T-helper 2 cell (primary cell): ENCODE measurements at regions not wholly inside any gene's neighbourhood (a gene's known extent, or its start where the extent isn't known, plus 50 kb on each side); places are given as distances from the start of the nearest gene placed in this dataset.

Source experiments
- DNase-seq, 5 experiments: peaks; one replicate each; pipeline versions ENCODE4 v3.0.0 to v3.0.0-alpha.2; 2012 to 2022

DNA sequence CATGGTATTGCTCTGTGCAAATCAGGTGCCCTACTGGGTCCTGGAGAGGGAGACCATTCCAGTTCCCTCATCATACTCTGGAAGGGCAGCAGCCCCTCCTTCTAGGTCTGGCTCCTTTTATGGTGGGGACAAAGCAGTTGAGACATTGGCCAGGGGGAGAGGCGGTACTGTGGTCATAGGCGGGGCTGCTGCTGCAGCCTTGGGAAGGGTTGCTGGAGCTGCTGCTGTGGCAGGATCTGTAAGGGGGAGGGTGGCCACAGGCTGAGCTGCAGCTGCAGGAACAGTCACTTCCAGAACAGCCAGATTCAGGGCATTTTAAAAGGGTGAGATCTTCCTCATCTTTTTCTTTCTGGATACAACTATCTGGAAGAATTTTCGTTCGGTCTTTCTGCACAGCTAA is 233.0 kb upstream of the SGCD start:
- no peak for DNase-seq

DNA sequence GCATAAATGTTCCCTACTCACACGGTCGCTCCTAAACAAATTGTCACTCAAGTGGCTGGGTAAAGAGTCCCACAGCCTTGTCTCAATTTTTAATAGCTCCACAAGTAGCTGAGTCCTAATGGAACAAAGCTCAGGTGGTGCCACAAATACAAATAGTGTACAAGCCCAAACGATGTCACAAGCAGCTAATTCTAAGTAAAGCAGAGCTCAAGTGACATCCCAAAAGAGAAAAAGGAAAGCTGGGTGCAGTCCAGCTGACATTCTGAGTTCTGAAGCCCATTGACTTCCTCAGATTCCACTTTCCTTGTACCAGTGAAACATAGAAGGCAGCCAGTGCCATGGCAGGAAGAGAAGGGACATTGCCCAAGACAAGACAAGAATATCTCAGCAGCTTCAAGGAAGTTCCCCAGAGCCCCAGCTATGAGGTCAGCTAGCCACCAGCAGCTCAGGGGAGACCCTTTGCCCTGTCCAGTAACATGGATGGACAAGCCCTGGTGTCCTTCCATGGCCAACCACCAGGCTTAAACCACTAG is 231.2 kb upstream of the SGCD start:
- DNase-seq, result no peak

DNA sequence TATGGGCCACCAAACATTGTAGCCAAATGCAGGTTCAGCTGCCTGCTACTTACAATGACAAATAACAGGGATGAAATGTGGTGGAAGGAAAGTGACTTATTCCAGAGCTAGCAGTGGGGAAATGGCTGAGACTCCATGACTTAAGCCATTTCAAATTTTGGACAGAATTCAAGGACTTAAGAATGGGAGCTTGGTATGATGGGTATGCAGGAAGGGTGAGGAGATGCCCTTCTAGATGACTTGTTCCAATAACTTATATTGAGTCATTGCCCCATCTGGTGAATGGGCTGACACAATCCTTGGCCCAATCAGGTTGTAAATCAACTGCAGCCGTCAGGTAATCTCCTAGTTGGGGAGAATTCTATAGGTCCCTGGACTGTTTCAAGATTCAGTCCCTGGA is 230.7 kb upstream of the SGCD start:
- DNase-seq, result no peak

DNA sequence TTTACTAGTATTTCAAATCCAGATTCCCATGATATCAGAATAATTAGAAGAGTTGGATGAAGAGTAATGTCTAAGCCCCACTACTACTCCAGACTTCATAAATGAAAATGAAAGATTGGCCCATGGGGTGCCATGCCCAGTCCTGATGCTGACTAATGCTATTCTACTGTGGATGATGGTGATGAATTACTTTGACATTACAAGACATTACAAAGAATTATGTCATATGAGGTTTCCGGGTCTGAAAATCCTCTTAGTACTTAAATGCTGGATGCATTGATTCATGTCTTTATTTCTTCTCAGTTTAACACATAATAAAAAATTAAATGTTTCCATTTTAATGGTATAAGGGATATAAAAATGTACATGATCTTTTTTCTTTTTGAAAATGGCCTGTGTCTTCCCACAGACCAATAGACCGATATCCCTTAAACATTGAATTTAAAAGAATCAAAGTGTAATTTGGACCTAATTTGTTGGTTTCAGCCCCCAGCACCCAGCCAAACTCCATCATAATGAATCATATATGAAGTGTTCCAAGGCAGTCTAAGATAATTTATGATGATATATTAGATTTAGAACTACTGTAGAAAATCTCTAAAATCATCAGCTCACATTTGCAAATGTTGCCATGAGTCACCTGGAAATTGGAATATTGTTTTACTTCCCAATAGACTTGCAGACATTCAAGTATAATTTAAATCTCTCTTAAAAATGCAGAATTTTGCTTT is 223.6 kb upstream of the SGCD start:
- DNase-seq, result no peak

DNA sequence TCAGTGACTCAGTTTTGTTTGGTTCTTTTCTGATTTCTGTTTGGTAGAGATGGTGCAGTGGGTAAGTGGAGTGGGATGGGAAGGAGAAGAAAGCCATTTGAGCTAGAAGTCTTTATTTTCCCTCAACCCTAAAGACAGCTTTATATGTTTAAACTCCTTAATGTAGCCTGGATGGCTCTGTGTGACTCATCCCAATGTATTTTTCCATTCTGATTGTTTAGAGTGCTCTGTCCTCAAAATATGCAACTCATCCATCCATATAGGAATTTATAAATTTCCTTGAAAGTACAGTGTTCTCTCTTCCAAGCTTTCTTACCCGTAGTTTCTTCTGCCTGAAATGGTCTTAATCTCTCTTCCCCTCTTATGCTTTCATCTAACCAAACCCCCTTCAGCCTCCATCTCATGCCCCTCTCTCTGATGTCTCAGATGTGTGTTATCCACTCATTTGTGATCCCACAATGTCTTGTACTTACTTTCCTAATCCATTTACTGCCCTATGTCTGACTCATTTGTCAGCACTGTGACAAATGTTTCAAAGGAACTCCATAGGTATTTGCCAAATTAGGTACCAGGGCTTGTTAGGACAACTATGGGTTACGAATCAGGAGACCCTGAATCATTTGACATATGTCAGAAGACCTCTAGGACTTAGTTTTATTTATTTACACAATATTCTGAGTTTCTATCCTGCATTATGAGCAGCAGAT is 217.5 kb upstream of the SGCD start:
- DNase-seq, result no peak

DNA sequence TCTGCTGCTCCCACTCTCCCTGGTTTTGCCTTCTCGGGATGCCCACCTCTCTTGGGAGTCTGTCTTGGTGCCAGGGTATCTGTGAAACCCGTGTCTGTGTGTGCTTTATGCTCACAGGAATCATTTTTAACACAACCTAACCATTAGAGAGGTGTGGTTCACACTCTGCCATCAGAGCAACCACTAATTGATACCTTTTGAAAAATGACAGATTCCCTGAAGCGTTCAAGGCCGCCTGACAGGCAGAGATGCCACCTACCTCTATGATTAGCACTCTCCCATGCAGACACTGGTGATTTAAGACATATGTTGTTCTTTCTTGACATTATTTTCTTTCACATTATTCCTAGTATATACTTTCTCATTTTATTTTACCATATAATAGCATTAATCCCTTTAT is 207.3 kb upstream of the SGCD start:
- no peak for DNase-seq

DNA sequence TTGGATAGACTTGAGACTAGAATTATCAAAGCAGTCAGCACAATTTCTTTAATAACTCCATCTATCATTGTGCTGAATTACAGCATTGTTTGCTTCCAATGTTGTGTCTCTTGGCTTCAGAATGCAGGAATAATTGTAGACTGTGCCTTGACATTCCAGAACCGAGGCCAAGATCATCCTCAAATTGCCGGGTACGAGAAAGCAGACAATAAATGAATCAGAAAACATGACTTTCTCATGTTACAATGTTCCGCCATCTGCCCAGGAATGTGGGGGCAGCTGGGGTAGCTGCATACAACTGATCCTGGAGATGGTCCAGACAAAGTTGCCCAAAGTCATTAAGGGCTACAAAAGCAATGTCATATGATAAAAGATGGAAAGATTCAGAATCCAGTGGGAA is 206.2 kb upstream of the SGCD start:
- DNase-seq, result no peak

DNA sequence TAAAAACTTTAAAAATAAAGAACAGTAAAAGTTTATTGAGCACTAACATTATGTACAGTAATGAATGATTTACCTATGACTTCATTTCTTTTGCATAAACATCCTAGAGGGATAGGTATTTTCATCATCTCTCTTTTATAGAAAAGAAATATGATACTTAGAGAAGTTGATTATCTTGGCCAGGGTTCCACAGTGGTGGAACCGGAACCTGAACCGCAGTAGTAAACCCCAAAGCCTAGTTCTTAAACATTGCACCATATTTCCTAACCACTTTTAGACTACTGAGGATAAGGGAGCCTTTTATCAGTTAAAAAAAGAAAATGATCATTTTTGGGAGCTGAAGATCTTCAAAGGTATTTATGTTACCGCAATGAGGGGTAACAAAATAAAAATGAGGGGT is 205.7 kb upstream of the SGCD start:
- no peak for DNase-seq

DNA sequence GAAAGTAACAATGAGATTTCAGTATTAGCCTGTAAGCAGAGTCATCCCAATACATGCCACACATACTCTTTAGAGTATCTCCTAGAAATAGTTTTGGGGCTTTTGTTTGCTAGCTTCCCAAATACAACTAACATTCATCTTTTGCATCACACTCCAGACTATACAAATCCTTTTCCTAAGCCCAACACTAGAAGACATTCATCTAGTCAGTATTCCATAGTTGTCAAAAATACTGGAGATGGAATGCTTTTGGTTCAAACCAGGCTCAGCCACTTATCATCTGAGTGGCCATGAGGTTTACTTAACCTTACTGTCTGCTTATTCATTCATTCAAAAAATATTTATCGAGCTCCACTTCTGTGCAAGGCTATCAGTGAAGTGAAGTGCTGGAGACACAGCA is 205.1 kb upstream of the SGCD start:
- no peak for DNase-seq

DNA sequence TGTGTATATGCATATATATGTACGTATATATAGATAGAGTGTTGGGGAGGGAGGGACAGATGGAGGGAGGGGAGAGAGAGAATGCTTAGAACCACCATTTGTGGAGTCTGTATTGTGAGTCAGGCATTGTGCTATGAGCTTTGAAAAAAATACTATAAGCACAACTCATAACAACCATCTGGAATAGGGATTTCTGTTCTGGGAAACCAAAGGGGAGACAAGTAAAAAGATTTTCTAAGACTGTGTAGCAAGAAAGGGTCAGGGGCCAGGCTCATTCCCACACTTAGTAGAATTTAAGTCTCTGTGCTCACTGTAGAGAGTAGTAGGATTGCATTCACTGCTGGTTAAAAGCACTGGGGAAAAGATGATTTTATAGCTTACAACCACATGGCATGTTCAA is 202.3 kb upstream of the SGCD start:
- DNase-seq, result no peak

DNA sequence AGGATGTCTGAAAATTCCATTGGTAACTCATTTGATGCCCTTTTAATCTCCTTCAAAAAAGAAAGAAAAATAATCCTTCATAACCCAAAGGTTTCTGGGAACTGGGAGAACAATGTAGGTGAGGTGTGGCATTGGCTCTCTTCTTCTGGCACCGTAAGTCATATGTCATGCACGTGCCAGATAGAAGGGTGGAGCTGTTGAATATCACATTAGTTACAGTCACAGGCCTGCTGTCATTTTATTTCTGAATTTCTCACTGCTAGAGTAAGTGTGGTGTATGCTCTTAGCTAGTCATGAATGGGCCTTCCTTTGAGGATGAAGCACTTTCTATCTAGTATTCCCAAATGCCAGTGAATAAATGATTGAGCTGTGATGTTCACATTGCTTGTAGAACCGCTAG is 201.8 kb upstream of the SGCD start:
- DNase-seq, result no peak

DNA sequence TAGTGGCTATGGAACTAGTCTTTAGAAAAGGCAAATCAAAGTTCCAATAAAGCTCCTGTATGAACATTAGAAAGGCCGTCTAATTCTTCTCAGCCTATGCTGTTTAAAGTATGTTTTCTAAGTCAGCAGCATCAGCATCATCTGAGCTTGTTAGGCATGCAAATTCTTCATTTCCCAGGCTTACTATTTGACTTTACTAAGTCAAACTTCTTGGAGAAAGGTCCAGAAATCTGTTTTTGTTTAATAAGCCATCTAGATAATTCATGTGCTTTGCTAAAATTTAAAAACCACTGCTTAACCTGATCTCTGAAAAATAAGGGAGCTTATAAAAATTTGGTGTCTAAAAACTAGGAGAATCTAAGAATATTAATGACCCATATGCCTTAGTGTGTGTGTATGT is 200.2 kb upstream of the SGCD start:
- no peak for DNase-seq

DNA sequence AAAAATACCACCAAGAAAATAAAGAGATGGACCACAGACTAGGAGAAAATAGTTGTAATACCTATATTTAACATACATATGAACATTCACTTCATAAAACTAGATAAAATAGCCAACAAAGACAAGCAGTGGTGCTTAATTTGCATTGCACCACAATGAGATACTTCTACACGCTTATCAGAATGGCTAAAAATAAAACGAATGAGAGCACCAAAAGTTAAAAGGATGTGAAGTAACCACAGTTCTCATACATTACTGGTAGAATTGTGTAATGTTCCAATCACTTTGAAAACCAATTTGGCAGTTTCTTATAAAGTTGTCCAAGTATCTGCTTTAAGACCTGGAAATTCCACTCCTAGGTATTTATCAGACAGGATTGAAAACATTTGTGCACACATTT is 198.9 kb upstream of the SGCD start:
- no peak for DNase-seq

DNA sequence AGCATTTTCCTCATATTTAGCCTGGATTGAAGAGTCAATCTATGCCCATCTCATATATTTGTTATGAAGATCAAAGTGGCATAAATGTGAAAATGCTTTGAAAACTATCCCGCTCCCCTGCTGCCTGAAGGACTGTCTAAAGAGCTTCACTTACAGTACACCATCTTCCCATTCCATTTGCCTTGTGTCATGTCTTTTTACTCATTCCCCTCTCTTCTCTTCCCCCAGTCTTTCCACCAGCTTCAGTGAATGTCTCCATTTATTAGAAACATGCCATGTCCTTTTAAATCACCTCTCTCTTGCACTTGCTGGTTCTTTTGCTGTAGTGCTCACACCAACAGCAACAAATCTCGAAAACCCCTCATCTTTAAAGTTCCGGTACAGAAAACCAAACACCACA is 192.7 kb upstream of the SGCD start:
- no peak for DNase-seq

DNA sequence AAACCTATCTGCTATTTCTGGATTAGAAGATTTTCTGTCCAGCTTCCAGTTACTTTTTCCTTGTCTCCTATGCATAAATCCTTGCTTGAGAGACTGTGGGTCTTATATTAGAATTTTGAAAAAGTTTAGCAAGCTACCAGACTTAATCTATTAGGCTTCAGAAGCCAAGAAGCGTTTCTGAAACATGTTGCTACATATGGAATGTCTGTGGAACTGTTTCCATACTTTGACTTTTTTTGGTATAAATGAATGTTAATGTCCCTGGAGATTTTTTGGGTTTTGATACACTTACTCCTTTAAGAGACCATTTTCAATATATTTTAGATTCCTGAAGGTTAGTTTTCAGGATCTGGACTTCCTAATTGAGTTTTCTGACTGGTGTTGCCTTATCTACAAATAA is 191.4 kb upstream of the SGCD start:
- no peak for DNase-seq

DNA sequence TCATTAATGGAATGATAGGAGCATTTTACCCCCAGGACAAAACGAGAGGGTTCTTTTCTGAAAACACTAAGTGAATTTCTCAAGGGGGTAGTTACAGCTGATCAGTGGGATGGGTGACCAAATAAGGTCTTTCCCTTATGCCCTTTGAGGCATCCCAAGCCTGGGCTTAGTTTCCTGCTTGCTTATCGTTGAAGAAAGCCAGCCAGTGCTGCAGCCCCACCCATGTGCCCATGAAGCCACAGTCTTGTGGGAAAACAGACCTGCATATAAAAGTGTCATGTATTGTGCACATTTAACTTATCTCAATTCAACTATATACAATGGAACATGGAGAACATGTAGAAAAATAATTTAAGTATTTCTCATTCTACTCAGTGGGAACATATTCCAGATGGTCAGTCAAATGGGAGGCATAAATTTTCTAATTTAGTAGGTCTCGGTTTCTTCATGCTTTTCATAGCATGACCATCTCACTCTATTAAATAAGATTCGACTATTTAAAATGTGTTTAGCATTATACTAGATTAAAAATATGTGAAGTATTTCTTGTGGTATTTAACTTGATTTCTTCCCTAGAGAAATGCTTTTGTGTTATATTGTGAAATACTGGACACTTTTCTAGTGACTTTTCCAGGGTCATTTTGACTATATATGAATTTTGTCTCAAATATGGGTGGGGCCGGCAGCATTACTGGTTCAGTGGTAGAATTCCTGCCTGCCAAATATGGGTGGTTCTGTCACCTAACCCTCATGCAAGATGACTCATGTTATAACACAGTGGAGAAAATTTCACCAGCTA is 189.7 kb upstream of the SGCD start:
- DNase-seq, result no peak

DNA sequence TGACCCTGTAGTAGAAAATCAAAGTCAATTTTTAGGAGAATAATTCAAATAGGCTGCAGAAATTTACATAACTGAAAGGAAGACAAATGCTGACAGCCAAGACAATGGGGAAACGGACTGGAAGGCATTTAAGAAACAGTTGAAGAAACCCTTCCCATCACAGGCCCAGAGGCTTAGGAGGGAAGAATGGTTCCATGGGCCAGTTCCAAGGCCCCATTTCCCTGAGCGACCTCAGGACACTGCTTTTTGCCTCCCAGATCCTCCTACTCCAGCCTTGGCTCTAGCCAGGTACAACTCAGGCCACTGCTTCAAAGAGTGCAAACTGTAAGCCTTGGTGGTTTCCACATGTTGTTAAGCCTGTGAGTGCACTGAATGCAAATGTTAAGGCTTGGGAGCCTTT is 184.1 kb upstream of the SGCD start:
- DNase-seq, result no peak

DNA sequence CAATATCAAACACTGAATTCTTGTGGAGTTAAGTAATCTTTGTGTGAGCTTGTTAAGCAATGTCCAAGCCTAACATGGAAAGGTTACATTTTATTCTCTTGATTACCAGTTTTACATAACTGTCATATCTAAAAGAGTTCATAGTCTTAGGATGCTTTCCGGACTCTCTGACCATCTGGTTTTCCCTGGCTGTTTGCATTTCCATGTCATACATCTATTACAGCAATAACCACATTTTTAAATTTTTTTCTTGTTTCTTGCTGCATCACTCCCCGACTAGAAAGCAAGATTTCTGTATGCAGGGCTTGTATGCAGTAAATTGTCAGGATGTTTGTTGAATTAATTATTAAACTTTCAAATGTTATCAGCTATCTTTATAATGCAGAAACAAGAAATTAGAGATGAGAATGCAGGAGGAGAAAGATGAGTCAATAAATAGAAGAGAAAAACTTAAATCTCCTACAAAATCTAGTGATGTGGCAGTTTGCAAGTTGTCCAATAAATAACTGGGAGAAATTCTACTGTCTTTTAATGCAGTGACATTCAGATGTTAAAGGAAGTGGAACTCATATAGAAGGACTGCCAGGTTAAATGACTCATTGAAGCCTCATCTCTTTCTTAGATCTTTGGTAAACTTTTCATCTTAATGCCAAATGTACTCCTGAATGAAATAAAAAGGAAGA is 179.6 kb upstream of the SGCD start:
- no peak for DNase-seq

DNA sequence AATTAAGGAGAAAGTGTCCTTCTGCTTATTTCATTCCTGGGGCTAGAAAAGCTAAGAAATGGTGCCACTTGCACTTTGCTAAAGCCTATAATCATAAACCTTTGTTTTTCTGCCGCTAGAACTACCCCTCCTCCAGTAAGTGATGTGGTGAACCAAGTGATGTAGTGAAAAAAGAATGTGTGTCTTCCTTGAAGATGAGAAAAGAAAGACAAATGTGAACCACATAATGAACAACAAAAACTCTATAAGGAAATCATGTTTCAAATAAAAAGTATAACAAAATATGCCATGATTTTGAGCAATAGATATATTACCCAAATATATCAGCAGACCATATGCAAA is 179.0 kb upstream of the SGCD start:
- no peak for DNase-seq

DNA sequence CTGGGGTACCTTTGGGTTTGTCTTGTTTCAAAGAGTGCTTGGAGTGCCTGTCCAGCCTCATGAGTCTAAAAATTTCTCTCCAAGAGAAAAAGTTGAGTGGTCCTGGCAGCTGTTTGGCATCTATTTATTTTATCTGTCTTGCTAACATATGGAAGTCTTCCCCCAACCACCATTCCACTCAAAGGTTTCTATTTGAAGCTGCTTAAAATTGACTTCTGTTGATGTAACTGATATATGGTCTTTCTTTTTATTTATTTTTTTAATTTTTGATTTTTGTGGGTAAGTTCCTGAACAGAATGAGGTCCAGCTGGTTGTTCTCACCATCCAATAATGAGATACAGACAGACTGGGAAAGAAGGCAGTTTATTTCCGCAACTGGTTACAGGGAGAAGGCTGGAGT is 178.7 kb upstream of the SGCD start:
- no peak for DNase-seq

DNA sequence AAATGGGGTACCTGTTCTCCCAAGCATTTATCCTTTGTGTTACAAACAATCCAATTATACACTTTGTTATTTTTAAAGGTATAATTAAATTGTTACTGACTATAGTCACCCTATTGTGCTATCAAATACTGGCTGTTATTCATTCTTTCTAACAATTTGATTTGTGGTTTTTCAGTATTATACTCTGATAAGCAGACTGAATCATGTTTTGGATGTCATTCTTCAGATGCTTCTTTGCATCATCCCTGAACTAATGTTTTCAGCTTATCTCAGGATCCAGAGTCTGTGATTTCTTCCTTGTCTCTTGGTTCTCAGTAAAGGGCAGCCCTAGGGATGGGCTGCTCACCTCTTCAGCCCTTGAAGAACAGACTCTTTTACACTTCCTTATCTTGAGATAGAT is 177.8 kb upstream of the SGCD start:
- DNase-seq, result no peak

DNA sequence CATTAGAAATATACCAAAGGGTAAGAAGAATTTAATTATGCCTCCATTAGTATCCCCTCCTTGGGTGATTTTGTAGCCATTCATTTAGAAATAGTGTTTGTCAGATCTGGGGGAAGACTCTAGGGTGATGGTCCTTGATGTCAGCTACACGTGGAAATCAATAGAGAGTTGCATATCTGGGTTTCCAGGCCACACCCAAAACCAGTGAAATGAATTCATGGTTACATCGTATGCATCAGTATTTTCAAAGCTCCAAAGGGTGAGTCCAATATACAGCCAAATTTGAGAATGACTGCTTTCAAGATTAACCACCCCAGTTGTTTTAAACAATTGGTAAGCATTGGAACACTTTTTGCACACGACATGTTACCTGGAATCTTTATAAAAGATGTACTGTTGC is 173.4 kb upstream of the SGCD start:
- DNase-seq, result no peak

DNA sequence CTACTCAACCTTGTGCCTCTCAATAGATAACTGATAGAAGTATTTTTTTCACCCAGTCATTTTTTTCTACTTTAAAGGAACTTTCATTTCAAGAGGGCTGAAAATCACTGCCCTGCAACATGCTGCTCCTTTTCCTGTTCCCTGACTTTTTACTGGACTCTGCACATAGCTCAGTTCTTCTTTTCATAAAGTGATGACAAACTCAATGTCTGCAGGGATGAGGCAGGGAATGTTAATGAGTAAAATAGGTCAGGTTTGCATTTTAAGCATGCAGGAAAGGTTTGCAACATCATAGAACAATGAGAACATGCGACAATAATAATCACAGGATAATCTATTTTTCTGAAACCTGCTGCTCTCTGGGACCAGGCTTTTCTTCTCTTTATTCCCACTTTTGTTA is 172.2 kb upstream of the SGCD start:
- no peak for DNase-seq
